ENCODE measurements at regions not wholly inside any gene's neighbourhood (a gene's known extent, or its start where the extent isn't known, plus 50 kb on each side); places are given as distances from the start of the nearest gene placed in this dataset.
"Not testable (repeated sequence)": the region's sequence is repeated elsewhere in the genome, so short reads cannot be mapped to it uniquely, and the experiment has no call there.

DNA sequence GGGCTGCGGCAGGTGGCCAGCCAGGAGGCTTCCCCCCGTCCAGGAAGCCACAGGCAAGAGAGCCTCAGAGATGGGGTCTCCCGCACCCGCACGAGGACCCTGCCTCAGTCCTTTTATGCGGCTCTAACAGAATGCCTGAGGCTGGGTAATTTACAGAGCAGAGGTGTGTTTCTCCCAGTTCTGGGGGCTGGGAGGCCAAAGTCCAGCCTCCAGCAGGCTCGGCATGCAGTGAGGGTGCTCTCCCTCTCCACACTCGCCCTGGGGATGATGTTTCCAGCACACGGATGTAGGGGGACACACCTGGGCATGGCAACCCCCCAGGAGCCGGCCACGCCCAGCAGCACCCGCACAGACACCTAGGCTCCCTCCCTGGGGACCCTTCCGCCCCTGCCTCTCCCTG, 95.4 kb upstream of the PPP1R26 start:
- DNase-seq (ENCODE audit: low read depth) = no peak

DNA sequence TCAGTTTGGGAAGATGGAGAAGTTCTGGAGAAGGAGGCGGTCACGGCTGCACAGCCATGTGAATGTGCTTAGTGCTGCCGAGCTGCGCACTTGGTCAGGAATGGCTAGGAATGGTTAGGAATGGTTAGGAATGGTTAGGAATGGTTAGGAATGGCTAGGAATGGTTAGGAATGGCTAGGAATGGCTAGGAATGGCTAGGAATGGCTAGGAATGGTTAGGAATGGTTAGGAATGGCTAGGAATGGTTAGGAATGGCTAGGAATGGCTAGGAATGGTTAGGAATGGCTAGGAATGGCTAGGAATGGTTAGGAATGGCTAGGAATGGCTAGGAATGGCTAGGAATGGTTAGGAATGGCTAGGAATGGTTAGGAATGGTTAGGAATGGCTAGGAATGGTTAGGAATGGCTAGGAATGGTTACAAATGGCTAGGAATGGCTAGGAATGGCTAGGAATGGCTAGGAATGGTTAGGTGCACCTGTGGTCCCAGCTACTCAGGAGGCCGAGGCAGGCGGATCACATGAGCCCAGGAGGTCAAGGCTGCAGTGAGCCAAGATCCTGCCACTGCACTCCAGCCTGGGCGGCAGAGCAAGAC, 94.7 kb upstream of the PPP1R26 start:
- DNase-seq (ENCODE audit: low read depth) = not testable (repeated sequence)

DNA sequence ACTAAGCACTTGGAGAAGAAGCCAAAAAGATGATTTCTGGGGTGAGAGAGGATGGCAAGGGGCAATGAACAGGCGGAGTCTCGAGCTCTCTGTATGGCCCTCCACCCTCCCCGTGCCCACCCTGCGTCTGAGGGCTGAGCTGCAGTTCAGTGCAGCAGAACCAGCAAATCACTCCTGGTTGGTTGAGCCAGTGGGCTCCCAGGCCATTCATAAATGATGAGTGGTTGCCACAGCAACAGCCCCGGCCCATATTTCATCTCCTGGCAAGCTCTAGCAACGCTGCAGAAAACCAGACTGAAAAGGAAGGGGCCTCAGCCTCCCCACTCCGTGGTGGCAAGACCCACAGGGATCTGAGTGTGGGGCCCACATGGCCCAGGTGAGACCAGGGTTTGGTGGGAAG, 93.8 kb upstream of the PPP1R26 start:
- no peak for DNase-seq (ENCODE audit: low read depth)

DNA sequence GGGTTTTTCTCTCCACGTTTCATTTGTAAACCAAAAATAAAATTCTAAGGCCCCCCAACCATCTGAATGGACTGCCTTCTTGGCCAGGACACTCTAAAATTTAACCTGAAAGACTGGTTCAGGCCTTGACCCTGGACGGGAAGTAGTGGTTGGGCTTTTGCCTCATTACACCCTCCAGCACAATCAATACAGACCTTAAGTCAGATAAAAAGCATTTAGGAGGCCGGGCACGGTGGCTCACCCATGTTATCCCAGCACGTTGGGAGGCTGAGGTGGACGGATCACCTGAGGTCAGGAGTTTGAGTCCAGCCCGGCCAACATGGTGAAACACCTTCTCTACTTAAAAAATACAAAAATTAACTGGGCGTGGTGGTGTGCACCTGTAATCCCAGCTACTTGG, 91.6 kb upstream of the PPP1R26 start:
- DNase-seq (ENCODE audit: low read depth) = no peak

DNA sequence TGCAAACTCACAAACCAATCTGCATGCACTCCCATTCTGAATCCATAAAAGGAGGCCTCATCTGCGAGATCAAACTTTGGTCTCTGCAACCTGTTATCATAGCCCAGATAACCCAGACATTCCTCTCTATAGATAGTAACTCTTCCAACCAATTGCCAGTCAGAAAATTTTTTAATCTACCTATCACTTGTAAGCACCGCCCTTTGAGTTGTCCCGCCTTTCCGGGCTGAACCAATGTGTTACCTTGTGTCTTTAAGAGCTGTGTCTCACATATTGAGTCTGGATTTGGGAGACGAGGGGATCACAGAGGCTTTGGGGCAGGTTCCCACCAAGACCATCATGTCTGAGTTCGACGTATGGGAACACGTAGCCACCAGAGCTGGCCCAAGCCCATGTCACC, 91.1 kb upstream of the PPP1R26 start:
- no peak for DNase-seq (ENCODE audit: low read depth)

DNA sequence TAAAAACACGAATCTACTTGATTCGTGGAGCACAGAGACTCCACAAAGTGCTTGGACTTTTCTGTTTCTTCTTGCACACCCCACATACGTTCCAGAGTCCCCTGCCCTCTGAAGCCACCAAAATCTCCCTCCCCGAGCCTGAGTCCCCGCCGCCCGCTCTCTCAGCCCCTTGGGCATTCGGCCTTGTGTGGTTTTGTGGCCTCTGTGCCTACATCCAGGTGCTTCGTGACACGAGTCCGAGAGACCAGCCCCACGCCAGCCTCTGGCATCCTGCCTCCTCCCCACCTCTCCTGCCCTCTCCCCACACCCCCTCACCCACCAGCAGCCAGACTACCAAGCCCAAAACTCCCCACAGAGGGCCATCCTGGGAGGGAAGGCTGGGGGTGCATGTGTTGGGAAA, 87.8 kb upstream of the PPP1R26 start:
- no peak for DNase-seq (ENCODE audit: low read depth)

DNA sequence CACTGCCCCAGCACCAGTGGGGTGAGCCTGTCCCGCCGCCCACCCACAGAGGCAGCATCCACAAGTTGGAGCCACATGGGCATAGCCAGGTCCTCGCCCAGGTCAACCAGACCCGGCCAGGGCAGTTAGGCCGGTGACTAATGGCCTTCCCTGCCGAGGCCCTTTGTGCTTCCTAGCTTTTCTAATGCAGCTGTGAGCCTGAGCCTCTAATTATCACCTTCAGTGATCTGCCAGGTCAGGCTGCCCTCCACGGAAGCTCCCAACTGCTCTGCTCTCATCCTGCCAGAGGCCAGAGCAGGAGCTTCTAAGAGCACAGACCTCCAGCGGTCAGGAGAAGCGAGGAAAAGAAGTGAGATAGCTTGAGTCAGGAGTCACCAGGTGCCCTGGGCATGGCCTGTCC, 87.1 kb upstream of the PPP1R26 start:
- no peak for DNase-seq (ENCODE audit: low read depth)

DNA sequence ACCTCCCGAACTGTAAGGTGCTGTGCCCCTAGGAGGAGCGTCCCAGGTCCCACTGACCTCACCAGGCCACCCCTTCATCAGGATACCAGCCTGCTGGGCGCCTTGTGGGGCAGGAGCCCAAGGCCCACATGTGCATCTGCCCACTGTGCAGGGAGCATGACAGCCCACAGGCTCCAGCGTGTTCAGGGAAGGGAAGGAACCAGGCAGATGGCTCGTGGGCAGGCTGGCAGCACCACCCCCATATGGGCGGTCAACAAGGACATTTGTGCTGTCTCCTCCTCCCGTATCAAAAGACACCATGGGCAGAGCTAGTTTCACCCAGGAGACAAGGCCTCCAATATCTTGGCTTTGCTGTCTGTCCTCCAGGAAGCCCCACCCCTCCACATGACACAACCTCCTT, 85.5 kb upstream of the PPP1R26 start:
- no peak for DNase-seq (ENCODE audit: low read depth)

DNA sequence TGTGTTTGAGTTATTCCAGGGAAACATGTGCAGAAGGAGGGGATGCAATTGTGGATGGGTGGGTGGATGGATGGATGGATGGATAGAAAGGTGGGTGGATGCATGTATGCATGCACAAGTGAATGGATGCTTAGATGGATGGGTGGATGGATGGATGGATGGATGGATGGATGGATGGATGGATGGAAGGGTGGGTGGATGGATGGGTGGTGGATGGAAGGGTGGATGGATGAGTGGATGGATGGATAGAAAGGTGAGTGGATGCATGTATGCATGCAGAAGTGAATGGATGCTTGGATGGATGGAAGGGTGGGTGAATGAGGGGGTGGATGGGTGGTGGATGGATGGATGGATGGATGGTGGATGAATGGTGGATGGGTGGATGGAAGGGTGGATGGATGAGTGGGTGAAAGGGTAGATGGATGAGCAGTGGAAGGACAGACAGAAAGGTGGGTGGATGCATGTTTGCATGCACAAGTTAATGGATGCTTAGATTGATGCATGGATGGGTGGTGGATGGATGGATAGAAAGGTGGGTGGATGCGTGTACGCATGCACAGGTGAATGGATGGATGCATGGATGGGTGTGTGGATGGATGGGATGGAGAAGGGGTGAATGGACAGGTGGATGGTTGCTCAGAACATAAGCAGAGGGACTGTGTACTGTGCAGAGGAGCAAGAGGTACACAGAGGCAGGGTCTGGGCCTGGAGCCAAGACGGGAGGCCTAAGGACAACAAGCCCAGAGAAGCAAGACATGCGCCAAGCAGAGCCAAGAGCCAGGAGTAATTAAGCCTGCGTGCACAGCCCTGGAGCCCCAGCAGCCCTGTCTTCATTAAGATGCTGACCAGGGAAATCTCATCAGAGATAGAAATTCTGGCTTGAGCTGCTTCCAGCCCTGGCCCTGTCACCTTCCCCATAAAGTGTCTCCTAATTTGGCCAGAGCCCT, 84.6 kb upstream of the PPP1R26 start:
- DNase-seq (ENCODE audit: low read depth) = no peak

DNA sequence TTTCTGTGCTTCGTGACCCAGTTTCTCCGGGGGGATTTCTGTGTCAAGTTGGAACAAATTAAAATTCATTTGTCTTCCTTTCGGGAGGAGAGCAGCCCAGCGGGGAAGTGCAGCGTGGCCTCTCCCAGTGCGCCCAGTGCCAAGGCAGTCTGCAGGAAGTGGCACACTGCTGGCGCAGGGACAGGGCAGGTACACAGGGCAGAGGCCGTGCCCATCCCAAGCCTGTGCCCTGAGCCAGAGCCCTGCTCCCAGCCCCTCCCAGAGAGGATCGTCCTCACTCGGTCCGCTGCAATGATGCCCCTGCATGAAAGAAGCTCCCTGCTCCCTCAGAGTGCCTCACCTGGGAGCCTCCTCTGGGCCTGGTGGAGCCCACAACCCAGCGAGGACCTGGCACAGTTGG, 82.4 kb upstream of the PPP1R26 start:
- DNase-seq (ENCODE audit: low read depth) = no peak

DNA sequence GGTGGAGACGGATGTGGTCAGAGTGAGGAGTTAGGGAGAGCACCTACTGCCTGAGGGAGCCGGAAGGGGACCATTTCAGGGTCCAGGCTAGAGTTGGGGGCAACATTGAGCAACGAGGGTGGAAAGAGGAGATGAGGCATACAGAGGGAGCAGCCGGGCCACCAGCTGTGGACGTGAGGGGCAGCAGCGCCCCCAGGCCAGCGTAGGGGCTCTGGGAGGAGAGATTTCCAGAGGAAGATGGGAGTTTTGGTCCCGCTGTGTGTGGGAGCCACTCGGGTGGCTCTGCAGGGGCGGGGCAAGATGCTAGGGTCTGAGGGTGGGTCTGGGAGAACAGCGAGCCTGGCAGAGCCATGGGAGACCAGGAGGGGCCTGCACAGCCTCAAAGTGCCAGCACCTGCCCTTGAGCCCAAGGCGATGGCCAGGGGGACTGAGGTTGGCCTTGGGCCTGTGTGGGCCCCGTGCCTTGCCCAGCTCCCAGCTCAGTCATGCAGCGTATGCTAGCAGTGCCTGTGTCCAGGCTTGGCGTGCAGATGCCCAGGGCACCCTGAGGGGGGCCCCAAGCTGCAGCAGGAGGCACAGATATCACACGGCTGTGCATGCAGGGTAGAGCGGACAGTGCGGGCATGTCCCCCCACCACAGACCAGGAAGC, 80.5 kb upstream of the PPP1R26 start:
- DNase-seq (ENCODE audit: low read depth) = no peak

DNA sequence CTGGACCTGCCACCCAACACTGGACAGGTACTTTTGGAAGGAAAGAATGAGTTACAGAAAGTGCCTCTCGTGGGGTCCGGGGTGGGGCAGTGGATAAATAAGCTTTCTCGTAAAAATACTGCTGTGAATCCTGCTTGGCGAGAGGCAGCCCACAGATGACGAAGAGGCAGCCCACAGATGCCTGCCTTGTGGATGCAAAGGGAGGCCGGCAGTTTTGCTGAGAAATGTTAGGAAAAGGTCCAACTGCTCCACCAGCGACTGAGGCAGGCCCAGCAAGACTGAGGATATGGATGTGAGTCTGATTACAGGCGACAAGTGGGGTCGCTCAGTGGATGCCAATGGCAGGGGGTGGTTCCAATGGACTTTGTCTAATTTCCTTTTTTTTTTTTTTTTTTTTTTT, 79.1 kb upstream of the PPP1R26 start:
- DNase-seq (ENCODE audit: low read depth) = no peak

DNA sequence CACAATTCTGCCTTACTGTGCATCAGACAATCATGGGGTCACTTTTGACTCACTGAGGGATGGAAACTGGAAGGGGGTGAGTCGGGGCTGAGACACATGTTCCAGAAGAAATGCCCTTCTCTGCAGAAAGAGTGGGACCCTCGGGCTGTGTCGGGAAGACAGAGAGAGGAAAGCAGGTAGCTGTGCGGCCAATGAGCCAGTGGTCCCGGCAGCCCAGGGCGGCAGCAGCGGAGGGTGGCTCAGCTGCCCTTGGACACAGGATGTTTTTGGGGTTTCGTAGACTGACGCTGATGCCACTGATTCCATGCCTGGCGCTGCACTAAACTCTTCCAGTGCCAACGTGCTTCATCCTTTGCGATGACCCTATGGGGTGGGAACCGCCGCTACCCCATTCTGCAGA, 78.4 kb upstream of the PPP1R26 start:
- DNase-seq (ENCODE audit: low read depth) = no peak

DNA sequence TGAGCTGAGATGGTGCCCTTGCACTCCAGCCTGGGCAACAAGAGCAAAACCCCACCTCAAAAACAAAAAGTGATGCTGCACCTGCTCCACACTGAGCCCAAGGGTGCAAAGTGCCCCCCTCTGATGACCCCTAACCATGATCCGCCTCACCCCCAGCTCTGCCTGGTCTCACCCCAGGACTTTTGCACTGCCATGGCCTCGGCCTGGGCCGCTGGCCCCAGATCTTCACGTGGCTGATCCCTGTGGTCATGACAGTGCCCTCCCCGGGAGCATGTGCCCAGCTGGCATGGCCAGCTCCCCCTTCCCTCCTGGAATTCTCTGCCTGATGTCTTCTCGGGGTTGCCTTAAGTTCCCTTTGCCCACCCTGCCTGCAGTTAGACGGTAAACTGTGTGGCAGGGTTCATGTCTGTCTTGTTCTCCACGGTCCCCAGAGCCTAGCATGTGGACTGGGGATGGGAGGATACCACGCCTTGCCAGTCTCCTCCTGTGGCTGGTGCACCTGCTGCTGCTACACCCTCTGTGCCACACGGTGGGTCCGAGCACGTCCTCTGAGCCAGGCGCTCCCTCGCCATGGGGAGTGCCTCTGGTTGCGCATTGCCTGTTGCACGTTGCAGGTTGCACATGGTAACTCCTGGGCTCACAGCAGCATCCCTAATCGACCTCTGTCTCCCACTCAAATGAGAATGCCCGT, 77.4 kb upstream of the PPP1R26 start:
- no peak for DNase-seq (ENCODE audit: low read depth)

DNA sequence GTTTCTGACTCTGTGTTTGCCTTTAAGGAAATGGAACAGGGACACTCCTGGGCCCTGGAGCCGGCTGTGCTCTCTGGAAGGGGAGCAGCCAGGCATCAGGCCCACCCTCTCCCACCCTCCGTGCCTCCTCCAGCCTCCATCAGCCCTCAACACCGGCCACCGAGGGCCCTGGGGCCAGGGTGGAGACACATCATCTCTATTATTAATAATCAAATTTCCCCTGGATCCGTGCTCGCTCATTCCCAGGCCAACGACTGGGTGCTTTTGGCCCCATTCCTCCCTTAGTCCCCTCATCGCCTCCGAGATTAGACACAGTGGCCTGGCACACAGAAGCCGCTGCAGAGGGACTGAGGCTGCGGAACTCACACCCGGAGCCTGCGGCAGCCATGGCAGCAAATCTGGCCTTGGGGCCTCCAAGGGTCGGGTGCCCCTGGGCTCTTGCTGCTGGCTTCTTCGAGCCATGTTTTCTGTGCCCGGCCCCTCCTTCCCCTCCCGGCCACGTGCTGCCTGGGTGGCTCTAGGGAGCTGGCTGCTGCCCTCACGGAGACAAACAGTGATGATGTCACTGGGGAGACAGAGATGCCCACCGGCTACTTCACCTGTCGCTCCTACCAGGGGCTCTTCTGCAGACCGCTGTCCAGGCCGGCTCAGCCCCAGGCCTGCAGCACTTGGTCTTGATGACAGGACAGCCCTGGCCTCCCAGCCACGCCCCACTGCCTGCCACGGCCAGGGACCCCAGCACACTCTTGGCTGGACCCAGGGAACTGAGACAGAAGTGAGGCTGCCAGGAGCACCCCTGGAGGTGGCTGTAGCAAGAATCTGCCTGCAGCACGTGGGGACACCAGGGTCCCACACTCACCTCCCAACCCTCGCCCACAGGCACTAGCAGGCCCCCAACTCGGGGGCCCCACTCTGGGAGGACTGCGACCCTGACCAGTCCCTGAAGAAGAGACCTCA, 76.6 kb upstream of the PPP1R26 start:
- DNase-seq (ENCODE audit: low read depth) = no peak

DNA sequence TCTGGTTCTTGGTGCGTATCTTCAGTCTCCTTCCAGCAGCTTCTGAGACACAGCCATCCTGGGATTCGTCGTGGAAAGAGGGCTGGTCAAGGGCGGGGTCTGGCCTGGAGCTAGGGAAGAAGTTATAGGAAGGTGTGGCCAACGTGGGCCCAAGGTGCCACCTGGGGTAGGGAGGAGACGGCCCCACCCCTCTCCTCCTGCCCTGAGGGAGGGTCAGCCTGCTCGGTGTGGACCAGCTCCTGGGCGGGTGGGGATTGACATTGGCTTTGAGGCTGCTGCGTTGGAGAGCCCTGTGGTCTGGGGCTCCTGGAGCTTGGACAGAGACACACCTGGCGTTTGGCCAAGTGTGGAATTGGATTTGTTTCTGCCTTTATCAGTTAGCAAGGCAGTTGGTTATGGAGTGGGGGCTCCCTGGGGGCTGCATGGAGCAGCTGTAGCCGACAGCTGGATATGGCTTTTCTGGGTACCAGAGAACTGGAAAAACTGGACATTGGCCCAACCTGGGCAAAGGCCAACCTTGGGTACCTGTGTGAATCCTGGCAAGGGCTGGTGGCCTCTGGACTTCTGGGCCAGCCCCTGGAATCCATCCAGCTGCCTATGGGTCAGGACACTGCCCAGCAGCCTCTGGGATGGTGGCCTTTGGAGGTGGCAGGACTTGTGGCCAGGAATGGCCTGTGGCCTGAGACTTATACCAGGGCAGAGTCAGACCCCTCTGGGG, 75.7 kb upstream of the PPP1R26 start:
- DNase-seq (ENCODE audit: low read depth) = no peak

DNA sequence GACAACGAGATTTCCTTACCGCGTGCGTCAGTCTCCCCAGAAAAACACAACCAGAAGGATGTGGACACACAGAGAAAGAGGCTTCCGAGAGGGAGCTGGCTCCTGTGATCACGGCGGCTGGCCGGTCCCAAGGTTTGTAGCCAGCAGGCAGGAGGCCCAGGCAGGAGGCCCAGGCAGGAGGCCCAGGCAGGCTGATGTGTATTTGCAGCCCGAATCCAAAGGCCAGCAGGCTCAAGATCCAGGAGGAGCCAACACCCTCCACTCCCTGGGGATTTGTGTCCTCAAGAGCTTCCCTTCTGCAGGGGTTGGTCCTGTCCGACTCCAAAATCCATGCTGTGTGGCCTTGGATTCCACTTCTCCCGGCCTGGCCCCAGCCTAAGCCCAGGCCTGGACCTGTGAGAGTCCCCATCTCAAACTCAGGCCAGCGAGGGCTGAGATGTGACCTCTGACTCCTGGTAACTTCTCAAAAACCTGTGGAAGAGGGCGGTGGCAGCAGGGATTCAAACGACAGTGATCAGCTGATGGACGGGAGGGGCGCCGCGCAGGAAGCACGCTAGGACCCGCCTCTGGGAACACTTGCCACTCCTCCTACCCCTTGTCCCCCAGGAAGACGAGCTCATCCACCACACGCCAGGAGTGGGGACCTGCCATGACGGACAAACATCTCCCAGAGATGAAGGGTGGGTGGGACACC, 75.0 kb upstream of the PPP1R26 start:
- DNase-seq (ENCODE audit: low read depth) = no peak

DNA sequence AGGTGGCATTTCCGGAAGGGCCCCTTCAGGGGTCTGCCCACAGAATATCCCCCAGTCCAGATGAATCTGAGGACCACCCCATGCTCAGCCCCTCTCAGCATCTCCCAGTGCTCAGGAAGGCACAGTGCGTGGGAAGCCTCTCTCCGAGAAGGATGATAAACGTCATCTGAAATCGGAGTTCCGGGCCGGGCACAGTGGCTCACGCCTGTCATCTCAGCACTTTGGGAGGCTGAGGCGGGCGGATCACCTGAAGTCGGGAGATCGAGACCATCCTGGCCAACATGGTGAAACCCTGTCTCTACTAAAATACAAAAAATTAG, 74.5 kb upstream of the PPP1R26 start:
- DNase-seq (ENCODE audit: low read depth) = not testable (repeated sequence)

DNA sequence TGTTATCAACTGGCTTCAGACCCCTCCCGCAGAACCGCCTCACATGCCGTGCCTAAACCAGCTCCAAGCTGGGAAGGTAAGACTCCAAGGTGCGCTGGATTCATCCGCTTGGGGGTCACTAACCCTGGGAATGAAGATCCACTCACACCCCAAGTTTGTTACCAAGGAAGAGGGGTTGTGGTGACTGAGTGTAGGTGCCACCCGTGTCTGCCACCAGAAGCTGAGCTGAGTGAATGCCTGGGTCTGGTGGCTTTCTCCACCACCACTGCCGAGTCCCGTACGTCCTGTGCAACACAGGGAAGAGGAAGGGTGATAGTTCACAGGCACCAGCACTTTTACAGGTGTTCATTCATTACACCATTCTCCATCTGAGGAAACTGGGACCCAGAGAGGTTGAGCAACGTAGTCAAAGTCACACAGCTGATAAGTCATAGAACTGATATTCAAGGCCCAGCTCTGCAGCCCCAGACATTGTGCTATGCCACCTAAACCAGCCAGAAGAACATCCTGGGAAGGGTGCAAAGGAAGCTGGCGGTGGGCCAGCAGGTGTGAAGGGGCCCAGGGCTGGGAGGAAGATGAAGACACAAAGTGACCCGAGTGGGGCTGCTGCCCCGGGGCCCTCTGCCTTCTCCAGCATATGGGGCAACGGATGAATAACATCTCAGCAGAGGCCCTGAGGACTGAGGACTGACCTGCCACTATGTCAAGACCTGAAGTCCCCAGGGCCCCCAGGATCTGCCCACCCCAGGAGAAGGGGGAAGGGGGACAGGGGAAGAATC, 70.9 kb upstream of the PPP1R26 start:
- DNase-seq (ENCODE audit: low read depth) = no peak

All from HS-5 (cell line).